ENCODE measurements at regions not wholly inside any gene's neighbourhood (a gene's known extent, or its start where the extent isn't known, plus 50 kb on each side); places are given as distances from the start of the nearest gene placed in this dataset.

DNA sequence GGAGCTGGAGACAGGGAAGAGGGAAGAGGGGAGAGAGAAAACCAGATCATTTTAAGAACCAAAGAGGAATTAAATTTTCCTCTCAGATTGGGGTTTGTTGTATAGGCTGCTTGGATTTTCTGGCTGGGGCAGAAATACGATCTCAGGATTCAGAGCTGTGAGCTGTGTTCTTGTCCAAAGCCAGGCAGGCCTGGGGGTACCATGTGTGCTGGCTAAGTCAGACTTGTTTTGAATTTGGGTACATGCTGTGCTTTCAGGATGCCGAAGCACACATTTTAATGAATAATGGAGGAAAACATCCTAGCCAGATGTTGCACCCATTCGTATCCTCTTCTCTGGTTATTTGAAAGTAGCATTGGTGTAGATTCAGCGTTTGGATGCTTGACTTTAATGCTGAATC is 170.3 kb upstream of the PODXL start:
- H3K27me3 ChIP-seq (ENCODE audit: control insufficient read depth in 3 of 3, insufficient read depth in 3 of 3, low read length in 3 of 3): peaks cover 0 to 4% (median 0%) of the 10 kb centered on the region in 3 donors
- no peaks in the 10 kb centered on the region for H3K36me3 ChIP-seq (ENCODE audit: control insufficient read depth in 3 of 3, insufficient read depth in 2 of 3, low read depth in 1 of 3, low read length in 3 of 3)
- no peaks in the 10 kb centered on the region for H3K9me3 ChIP-seq (ENCODE audit: control insufficient read depth in 2 of 2, insufficient read depth in 1 of 2, low read depth in 1 of 2, low read length in 1 of 2)
- WGBS, 3 donors: 74 to 81% (median 77%) methylated on average over 4 of the region's 4 CpGs
- no peak overlapping the region for H3K4me3 ChIP-seq (ENCODE audit: low read depth in 1 of 3, low read length in 3 of 3)
- FAIRE-seq (no peak), DNase-seq (no peak)
- no peak overlapping the region for H3K27ac ChIP-seq (ENCODE audit: low read depth in 1 of 3, low read length in 2 of 3)
- H3K4me1 ChIP-seq (ENCODE audit: control insufficient read depth in 3 of 3, insufficient read depth in 2 of 3, low read depth in 1 of 3, low read length in 2 of 3): no peaks in the 10 kb centered on the region

- 34 to 54% (median 42%) methylated on average over 2 of the region's 2 CpGs for WGBS, 3 donors
- FAIRE-seq (no peak), DNase-seq (no peak)
- Histone ChIP-seq H3K4me3 (ENCODE audit: low read depth in 1 of 3, low read length in 3 of 3) (no peak overlapping the region), H3K9me3 (ENCODE audit: control insufficient read depth in 2 of 2, insufficient read depth in 1 of 2, low read depth in 1 of 2, low read length in 1 of 2) (no peaks in the 10 kb centered on the region), H3K27ac (ENCODE audit: low read depth in 1 of 3, low read length in 2 of 3) (no peak overlapping the region), H3K27me3 (ENCODE audit: control insufficient read depth in 3 of 3, insufficient read depth in 3 of 3, low read length in 3 of 3) (peaks cover 0 to 4% (median 0%) of the 10 kb centered on the region in 3 donors), H3K36me3 (ENCODE audit: control insufficient read depth in 3 of 3, insufficient read depth in 2 of 3, low read depth in 1 of 3, low read length in 3 of 3) (no peaks in the 10 kb centered on the region), H3K4me1 (ENCODE audit: control insufficient read depth in 3 of 3, insufficient read depth in 2 of 3, low read depth in 1 of 3, low read length in 2 of 3) (no peaks in the 10 kb centered on the region)
Observed at GRCh38 chr7:131726031-131726430, 169.6 kb upstream of the PODXL start.

DNA sequence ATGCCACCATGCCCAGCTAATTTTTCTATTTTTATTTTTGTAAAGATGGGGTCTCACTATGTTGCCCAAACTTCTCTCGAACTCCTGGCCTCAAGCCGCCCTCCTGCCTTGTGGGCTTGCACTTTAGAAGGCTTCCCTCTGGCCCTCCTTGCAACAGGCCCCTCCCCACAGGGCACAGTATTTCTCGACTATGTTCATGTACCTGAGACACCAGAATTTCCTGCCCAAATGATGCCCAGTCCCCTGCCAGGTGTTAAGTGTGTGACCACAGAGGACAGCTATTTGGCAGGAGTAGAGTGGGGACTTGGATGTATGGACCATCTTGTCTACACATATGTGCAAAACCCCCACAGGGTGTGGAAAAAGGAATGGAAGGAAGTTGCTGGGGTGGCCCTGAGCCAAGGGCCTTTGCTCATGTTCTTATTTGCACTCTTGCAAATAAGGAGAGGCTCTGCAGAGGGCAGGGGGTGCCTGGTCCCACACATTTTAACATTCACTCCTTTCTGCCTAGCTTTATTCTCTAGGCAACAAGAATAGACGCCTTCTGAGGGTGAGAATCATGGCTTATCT is 168.4 kb upstream of the PODXL start:
- Histone ChIP-seq H3K36me3 (ENCODE audit: control insufficient read depth in 3 of 3, insufficient read depth in 2 of 3, low read depth in 1 of 3, low read length in 3 of 3) (no peaks in the 10 kb centered on the region), H3K4me3 (ENCODE audit: low read depth in 1 of 3, low read length in 3 of 3) (no peak overlapping the region), H3K27ac (ENCODE audit: low read depth in 1 of 3, low read length in 2 of 3) (no peak overlapping the region), H3K9me3 (ENCODE audit: control insufficient read depth in 2 of 2, insufficient read depth in 1 of 2, low read depth in 1 of 2, low read length in 1 of 2) (no peaks in the 10 kb centered on the region), H3K27me3 (ENCODE audit: control insufficient read depth in 3 of 3, insufficient read depth in 3 of 3, low read length in 3 of 3) (peaks cover 0 to 4% (median 0%) of the 10 kb centered on the region in 3 donors), H3K4me1 (ENCODE audit: control insufficient read depth in 3 of 3, insufficient read depth in 2 of 3, low read depth in 1 of 3, low read length in 2 of 3) (no peaks in the 10 kb centered on the region)
- FAIRE-seq (no peak), DNase-seq (no peak)
- 70 to 79% (median 71%) methylated on average over 4 of the region's 4 CpGs for WGBS, 3 donors

GRCh38 chr7:131723926-131724325 is 167.5 kb upstream of the PODXL start:
- H3K4me3 ChIP-seq (ENCODE audit: low read depth in 1 of 3, low read length in 3 of 3): no peak overlapping the region
- H3K27me3 ChIP-seq (ENCODE audit: control insufficient read depth in 3 of 3, insufficient read depth in 3 of 3, low read length in 3 of 3): peaks cover 0 to 4% (median 0%) of the 10 kb centered on the region in 3 donors
- H3K9me3 ChIP-seq (ENCODE audit: control insufficient read depth in 2 of 2, insufficient read depth in 1 of 2, low read depth in 1 of 2, low read length in 1 of 2): no peaks in the 10 kb centered on the region
- 36 to 46% (median 38%) methylated on average over 6 of the region's 6 CpGs for WGBS, 3 donors
- H3K4me1 ChIP-seq (ENCODE audit: control insufficient read depth in 3 of 3, insufficient read depth in 2 of 3, low read depth in 1 of 3, low read length in 2 of 3): no peaks in the 10 kb centered on the region
- FAIRE-seq (no peak), DNase-seq (no peak)
- no peaks in the 10 kb centered on the region for H3K36me3 ChIP-seq (ENCODE audit: control insufficient read depth in 3 of 3, insufficient read depth in 2 of 3, low read depth in 1 of 3, low read length in 3 of 3)
- no peak overlapping the region for H3K27ac ChIP-seq (ENCODE audit: low read depth in 1 of 3, low read length in 2 of 3)

- no peak overlapping the region for H3K27ac ChIP-seq (ENCODE audit: low read depth in 1 of 3, low read length in 2 of 3)
- DNase-seq: no peak
- no peaks in the 10 kb centered on the region for H3K36me3 ChIP-seq (ENCODE audit: control insufficient read depth in 3 of 3, insufficient read depth in 2 of 3, low read depth in 1 of 3, low read length in 3 of 3)
- H3K9me3 ChIP-seq (ENCODE audit: control insufficient read depth in 2 of 2, insufficient read depth in 1 of 2, low read depth in 1 of 2, low read length in 1 of 2): no peaks in the 10 kb centered on the region
- no peak overlapping the region for H3K4me3 ChIP-seq (ENCODE audit: low read depth in 1 of 3, low read length in 3 of 3)
- H3K27me3 ChIP-seq (ENCODE audit: control insufficient read depth in 3 of 3, insufficient read depth in 3 of 3, low read length in 3 of 3): peaks cover 0 to 4% (median 0%) of the 10 kb centered on the region in 3 donors
- no peak for FAIRE-seq
- H3K4me1 ChIP-seq (ENCODE audit: control insufficient read depth in 3 of 3, insufficient read depth in 2 of 3, low read depth in 1 of 3, low read length in 2 of 3): no peaks in the 10 kb centered on the region
- 45 to 67% (median 65%) methylated on average over 4 of the region's 4 CpGs for WGBS, 3 donors
Observed at GRCh38 chr7:131722371-131722770, 165.9 kb upstream of the PODXL start.

- WGBS, 3 donors: 45 to 67% (median 59%) methylated on average over 3 of the region's 3 CpGs
- no peak for FAIRE-seq
Observed at GRCh38 chr7:131721660-131722059, 165.2 kb upstream of the PODXL start.

DNA sequence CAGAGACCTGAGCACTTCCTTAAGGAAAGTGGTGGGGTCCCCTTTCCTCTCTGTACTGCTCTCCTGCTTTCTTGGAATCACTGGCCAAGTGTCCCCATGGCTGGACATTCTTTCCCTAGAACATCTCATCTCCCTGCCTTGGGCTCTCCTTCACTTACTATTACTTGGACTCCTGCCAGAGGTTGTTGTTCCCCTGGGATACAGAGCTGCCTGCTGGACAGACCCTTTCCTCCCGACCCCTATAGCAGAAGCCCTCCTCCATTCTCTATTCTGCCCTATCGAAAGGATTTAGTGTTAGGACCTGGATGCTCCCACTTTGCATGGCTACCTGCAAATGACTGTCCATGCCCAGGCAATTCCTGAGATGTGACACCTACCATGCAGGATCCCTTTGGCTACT is 164.3 kb upstream of the PODXL start:
- H3K4me1 ChIP-seq (ENCODE audit: control insufficient read depth in 3 of 3, insufficient read depth in 2 of 3, low read depth in 1 of 3, low read length in 2 of 3): no peaks in the 10 kb centered on the region
- no peaks in the 10 kb centered on the region for H3K36me3 ChIP-seq (ENCODE audit: control insufficient read depth in 3 of 3, insufficient read depth in 2 of 3, low read depth in 1 of 3, low read length in 3 of 3)
- no peak overlapping the region for H3K27ac ChIP-seq (ENCODE audit: low read depth in 1 of 3, low read length in 2 of 3)
- no peak for FAIRE-seq
- H3K9me3 ChIP-seq (ENCODE audit: control insufficient read depth in 2 of 2, insufficient read depth in 1 of 2, low read depth in 1 of 2, low read length in 1 of 2): no peaks in the 10 kb centered on the region
- no peak overlapping the region for H3K4me3 ChIP-seq (ENCODE audit: low read depth in 1 of 3, low read length in 3 of 3)
- no peak for DNase-seq
- WGBS, 3 donors: 48 to 79% (median 76%) methylated on average over 2 of the region's 2 CpGs
- H3K27me3 ChIP-seq (ENCODE audit: control insufficient read depth in 3 of 3, insufficient read depth in 3 of 3, low read length in 3 of 3): peaks cover 0 to 4% (median 0%) of the 10 kb centered on the region in 3 donors

More at GRCh38 chr7:131721660-131722059, 165.2 kb upstream of the PODXL start:
- no peak overlapping the region for H3K4me3 ChIP-seq (ENCODE audit: low read depth in 1 of 3, low read length in 3 of 3)
- no peaks in the 10 kb centered on the region for H3K36me3 ChIP-seq (ENCODE audit: control insufficient read depth in 3 of 3, insufficient read depth in 2 of 3, low read depth in 1 of 3, low read length in 3 of 3)
- H3K4me1 ChIP-seq (ENCODE audit: control insufficient read depth in 3 of 3, insufficient read depth in 2 of 3, low read depth in 1 of 3, low read length in 2 of 3): no peaks in the 10 kb centered on the region
- H3K27me3 ChIP-seq (ENCODE audit: control insufficient read depth in 3 of 3, insufficient read depth in 3 of 3, low read length in 3 of 3): peaks cover 0 to 4% (median 0%) of the 10 kb centered on the region in 3 donors
- no peak overlapping the region for H3K27ac ChIP-seq (ENCODE audit: low read depth in 1 of 3, low read length in 2 of 3)
- no peak for DNase-seq
- no peaks in the 10 kb centered on the region for H3K9me3 ChIP-seq (ENCODE audit: control insufficient read depth in 2 of 2, insufficient read depth in 1 of 2, low read depth in 1 of 2, low read length in 1 of 2)

GRCh38 chr7:131717181-131717580 is 160.8 kb upstream of the PODXL start:
- Histone ChIP-seq H3K4me1 (ENCODE audit: control insufficient read depth in 3 of 3, insufficient read depth in 2 of 3, low read depth in 1 of 3, low read length in 2 of 3) (no peaks in the 10 kb centered on the region), H3K27ac (ENCODE audit: low read depth in 1 of 3, low read length in 2 of 3) (no peak overlapping the region), H3K9me3 (ENCODE audit: control insufficient read depth in 2 of 2, insufficient read depth in 1 of 2, low read depth in 1 of 2, low read length in 1 of 2) (no peaks in the 10 kb centered on the region), H3K36me3 (ENCODE audit: control insufficient read depth in 3 of 3, insufficient read depth in 2 of 3, low read depth in 1 of 3, low read length in 3 of 3) (no peaks in the 10 kb centered on the region), H3K27me3 (ENCODE audit: control insufficient read depth in 3 of 3, insufficient read depth in 3 of 3, low read length in 3 of 3) (no peaks in the 10 kb centered on the region), H3K4me3 (ENCODE audit: low read depth in 1 of 3, low read length in 3 of 3) (no peak overlapping the region)
- WGBS, 3 donors: 49 to 65% (median 56%) methylated on average over 3 of the region's 3 CpGs
- FAIRE-seq (no peak), DNase-seq (no peak)

DNA sequence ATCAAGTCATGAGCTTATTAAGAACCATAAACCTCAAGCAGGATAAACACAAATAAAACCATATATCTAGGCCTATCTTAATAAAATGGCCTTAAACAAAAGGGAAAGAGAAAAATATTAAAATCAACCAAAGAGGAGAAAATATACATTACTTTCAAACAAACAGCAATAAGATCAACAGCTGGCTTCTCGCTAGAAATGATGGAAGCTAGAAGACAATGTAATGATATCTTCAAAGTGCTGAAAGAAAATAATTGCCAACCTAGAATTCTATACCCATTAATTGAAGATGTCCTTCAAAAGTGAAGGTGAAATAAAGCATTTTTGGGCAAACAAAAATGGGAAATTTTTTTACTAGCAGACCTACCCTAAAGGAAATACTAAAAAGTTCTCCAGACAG is 142.9 kb upstream of the PODXL start:
- Histone ChIP-seq H3K36me3 (ENCODE audit: control insufficient read depth in 3 of 3, insufficient read depth in 2 of 3, low read depth in 1 of 3, low read length in 3 of 3) (no peaks in the 10 kb centered on the region), H3K4me1 (ENCODE audit: control insufficient read depth in 3 of 3, insufficient read depth in 2 of 3, low read depth in 1 of 3, low read length in 2 of 3) (no peaks in the 10 kb centered on the region), H3K27me3 (ENCODE audit: control insufficient read depth in 3 of 3, insufficient read depth in 3 of 3, low read length in 3 of 3) (peaks cover 0 to under 1% (median 0%) of the 10 kb centered on the region in 3 donors), H3K4me3 (ENCODE audit: low read depth in 1 of 3, low read length in 3 of 3) (no peak overlapping the region), H3K9me3 (ENCODE audit: control insufficient read depth in 2 of 2, insufficient read depth in 1 of 2, low read depth in 1 of 2, low read length in 1 of 2) (no peaks in the 10 kb centered on the region), H3K27ac (ENCODE audit: low read depth in 1 of 3, low read length in 2 of 3) (no peak overlapping the region)
- 82 to 94% (median 94%) methylated on average over 1 of the region's 1 CpG for WGBS, 3 donors
- DNase-seq (no peak), FAIRE-seq (no peak)

Measured in small intestine (tissue), 7 donors.